ENCODE measurements at regions not wholly inside any gene's neighbourhood (a gene's known extent, or its start where the extent isn't known, plus 50 kb on each side); places are given as distances from the start of the nearest gene placed in this dataset.
"Not testable (repeated sequence)": the region's sequence is repeated elsewhere in the genome, so short reads cannot be mapped to it uniquely, and the experiment has no call there.

DNA sequence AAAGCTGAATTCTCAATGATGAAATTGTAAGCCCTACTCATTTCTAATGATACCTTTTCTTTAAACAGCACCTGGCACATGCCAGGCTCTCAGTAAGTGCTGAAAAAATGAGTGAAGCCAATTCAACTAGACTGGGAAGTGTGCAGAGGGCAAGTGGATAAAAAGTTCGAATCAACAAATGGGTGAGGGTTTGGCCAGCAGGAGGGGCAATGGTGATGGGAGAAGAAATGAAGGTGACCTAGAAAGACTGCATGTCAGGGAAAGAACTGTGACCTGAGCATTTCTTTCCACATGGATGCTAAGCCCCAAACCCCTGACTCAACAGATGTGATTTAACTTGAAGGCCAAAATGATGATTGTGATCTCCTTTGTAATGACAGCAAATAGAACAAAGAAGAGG, 54.6 kb downstream of the DKK1 start:
- DNase-seq (ENCODE audit: low read depth), result no peak

DNA sequence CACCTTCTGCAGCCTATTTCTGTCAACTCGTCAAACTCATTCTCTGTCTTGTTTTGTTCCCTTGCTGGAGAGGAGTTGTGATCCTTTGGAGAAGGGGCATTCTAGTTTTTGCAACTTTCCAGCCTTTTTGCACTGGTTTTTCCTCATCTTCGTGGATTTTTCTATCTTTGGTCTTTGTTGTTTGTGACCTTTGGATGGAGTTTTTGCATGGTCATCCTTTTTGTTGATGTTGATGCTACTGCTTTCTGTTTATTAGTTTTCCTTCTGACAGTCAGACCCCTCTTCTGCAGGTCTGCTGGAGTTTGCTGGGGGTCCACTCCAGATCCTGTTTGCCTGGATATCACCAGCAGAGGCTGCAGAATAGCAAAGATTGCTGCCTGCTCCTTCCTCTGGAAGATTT, 60.1 kb downstream of the DKK1 start:
- not testable (repeated sequence) for DNase-seq (ENCODE audit: low read depth)

- no peak for DNase-seq (ENCODE audit: low read depth)
Observed at GRCh38 chr10:52376694-52377354, 62.7 kb downstream of the DKK1 start.

DNA sequence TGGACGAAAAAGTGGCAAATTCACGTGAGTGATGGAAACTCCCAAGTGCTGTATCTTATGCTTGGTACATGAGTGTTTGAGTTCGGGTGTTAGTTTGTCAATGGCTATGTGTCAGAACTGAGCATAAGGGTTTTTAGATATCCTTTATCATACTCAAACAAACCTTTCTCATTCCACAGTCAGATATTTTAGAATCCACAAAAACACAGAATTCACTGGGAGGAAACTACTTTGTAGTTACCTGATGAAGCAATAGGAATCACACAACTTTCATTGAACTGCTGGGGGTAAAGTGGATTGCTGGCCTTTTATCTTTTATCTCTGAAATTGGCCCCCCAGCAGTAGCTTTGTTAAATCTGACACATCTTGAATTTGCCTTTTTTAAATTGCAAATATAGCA, 64.0 kb downstream of the DKK1 start:
- DNase-seq (ENCODE audit: low read depth), result no peak

DNA sequence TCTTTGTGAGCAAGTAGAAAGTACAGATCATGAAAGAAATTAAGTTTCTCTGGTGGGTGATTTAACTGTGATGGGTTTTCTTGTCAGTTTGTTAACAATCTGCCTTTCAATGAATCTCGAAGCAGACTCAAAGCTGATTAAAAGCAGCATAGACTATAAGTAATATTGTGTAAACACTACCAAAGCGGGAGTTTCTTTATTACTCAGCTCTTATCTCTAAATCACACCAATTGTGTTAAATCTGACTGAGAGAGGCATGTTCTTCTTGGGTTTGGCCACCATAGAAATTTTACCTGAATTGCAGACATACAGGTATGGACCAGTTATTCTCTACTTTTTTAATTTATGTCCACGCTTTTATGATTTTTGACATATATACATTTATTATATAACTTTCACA, 65.2 kb downstream of the DKK1 start:
- DNase-seq (ENCODE audit: low read depth), result no peak

DNA sequence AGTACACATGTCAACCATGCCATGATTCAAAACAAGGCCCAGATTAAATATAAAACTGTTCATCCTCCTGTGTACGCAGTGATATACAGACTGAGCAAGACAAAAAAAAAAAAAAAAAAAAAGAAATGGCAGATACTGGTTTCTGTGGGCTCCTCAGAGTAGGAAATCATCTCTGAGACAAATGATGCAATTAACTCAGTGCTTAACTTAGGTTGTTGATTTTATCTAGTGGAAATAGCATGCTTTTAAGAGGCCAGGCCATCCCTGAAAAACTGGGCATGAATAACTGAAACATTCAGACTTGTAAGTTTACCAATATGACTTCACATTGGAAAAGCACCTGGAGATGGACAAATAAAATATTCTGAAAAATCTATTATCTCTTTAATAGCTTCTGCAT, 69.0 kb downstream of the DKK1 start:
- DNase-seq (ENCODE audit: low read depth), result no peak

GRCh38 chr10:52387744-52388143, 73.7 kb downstream of the DKK1 start:
- DNase-seq (ENCODE audit: low read depth), result no peak

DNA sequence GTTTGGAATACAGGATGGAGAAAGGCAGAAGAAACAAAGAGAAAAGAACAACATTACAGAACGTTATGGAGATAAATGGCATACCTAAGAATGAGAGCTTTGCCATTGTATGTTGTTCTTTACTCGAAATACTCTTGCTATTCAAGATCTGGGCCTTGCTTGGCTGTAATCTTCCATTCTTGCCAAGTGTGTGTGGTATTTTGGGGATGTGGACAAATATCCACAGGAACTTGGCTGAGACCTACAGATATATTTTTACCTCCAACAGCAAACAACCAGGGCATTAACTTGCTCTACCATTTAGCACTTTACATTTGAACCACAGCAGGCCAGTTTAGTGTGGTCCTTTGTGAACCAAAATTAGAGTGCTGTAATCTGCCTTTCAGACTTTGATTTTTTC, 76.3 kb downstream of the DKK1 start:
- no peak for DNase-seq (ENCODE audit: low read depth)

DNA sequence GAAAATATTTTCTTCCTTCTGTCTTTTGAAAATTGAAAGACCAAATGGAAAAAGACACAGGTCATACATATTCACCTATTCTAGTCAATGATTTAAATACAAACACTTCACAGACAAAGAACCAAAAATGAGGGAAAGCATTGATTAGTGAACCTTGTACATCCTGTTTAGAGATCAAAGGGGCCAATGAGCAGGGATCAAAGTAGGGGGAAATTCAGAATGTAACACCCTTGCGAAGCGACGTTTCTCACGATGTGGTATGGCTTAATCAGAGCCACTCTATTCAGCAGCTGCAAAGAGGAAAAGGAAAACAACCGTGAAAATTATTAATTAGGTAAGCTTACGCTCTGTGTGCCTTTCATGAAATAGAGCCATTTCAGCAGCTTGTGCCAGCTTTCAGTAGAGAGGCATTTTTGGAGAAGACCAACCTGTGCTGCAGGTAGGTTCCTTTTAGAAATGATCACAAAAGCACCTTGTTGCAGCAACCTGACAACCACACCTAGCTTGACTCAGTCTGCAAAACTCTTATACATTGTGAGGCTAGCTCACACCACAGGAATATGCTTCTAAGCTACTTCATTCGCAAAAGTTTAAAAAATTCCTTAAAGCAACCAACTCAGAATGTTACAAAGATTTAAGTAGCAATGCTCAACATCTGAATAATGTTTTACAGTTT, 78.0 kb downstream of the DKK1 start:
- DNase-seq (ENCODE audit: low read depth), result no peak

- DNase-seq (ENCODE audit: low read depth), result no peak
Observed at GRCh38 chr10:52394246-52394645, 80.2 kb downstream of the DKK1 start.

GRCh38 chr10:52400562-52400961, 86.5 kb downstream of the DKK1 start:
- no peak for DNase-seq (ENCODE audit: low read depth)

DNA sequence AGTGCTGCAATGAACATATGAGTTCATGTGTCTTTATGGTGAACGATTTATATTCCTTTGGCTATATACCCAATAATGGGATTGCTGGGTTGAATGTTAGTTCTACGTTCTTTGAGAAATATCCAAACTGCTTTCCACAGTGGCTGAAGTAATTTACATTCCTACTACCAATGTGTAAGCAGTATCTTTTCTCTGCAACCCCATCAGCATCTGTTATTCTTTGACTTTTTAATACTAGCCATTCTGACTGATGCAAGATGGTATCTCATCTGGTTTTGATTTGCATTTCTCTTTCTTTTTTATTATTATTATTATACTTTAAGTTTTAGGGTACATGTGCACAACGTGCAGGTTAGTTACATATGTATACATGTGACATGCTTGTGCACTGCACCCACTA, 89.7 kb downstream of the DKK1 start:
- not testable (repeated sequence) for DNase-seq (ENCODE audit: low read depth)

- DNase-seq (ENCODE audit: low read depth), result no peak
Observed at GRCh38 chr10:52409195-52409594, 95.1 kb downstream of the DKK1 start.

DNA sequence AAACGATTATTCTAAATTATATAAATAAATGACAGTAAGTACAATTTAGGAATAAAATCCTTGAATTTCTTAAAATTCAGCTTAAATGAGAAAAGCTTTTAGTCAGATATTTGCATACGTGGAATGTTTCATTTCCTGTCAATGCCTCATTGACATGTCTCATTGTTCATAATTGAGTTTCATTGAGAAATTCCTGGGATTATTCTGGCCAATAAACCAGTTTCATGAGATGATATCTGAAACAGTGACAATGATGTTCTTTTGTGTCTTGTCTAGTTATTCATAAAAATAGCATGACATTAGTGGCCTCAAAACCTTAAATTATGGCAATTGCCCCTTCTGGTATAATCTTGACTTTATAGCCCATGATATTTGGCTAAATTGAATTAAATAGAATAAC, 95.8 kb downstream of the DKK1 start:
- DNase-seq (ENCODE audit: low read depth), result no peak

GRCh38 chr10:52410916-52411315, 96.8 kb downstream of the DKK1 start:
- no peak for DNase-seq (ENCODE audit: low read depth)

GRCh38 chr10:52419281-52419680, 105.2 kb downstream of the DKK1 start:
- no peak for DNase-seq (ENCODE audit: low read depth)

GRCh38 chr10:52420656-52421055, 106.6 kb downstream of the DKK1 start:
- no peak for DNase-seq (ENCODE audit: low read depth)

DNA sequence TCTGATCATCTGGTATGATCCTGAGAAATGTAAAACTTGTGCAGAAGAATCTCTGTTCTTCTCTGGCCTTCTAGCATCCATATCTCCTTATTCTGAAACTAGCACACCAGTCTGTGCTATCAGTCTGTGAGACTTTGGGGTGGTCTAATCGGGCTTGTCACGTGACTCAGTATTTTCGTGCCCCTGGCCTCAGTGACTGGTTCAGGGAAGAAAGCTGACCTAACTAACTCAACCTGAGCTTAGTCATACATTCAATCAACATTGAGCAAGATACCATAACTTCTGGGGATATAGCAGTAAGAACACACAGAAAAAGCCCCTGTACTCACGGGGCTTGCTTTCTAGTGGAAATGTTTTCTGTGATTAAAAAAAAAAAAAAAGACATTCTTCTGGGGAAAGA, 109.3 kb downstream of the DKK1 start:
- DNase-seq (ENCODE audit: low read depth), result no peak

DNA sequence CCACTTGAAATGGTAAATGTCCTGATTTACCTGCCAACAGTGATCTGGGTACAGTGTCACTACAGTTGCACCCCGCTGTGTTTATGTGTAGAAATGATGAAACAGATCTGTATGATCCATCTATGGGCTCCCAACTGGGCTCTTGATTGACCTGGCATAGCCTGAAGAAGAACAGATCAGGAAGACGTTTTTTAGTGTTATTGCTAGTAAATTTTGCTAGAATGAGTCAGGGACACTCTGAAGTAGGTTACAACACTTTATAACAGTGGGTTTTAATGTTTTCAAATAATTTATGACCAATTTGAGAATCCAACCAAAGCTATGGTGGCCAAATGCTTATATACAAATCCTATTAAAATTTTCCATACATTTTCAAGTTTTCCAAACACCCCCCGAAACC, 110.3 kb downstream of the DKK1 start:
- DNase-seq (ENCODE audit: low read depth), result no peak

GRCh38 chr10:52434734-52435133, 120.7 kb downstream of the DKK1 start:
- no peak for DNase-seq (ENCODE audit: low read depth)

DNA sequence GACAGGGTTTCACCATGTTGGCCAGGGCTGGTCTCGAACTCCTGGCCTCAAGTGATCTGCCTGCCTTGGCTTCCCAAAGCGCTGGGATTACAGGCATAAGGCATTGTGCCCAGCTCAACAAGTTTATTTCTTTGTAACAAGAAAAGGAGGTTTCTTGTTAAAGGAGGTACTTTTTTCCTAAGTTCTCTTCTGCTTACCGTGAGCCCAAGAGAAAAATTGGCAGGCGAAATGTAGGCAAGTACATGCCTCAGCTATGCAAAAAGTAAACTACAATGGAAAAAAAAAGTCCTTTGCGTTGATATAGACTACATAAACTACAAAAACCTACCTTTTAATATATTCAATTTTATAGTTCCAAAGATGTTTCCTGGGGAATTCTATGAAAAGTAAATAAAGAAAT, 122.6 kb downstream of the DKK1 start:
- no peak for DNase-seq (ENCODE audit: low read depth)

DNA sequence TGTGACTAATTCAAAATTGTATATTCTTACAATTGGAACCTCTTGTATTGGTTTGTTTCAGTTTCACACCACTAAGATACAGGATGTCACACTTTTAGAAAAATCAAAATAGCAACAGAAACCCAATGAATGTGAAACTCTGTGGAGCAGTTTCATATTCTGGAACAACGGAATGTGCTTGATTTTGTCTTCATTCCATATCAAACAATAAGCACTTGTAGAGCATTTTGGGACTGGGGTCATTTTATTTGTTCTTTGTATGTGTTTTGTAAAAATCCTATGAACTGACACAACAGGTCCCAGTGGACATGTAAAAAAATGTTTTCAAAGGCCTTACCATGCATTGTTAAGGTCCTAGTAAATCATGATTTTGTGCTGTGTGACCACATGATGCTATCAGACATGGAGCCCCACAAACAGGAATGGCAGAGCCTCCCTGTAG, 123.1 kb downstream of the DKK1 start:
- DNase-seq (ENCODE audit: low read depth), result no peak

- no peak for DNase-seq (ENCODE audit: low read depth)
Observed at GRCh38 chr10:52438119-52438518, 124.0 kb downstream of the DKK1 start.

Data from HS-27A (cell line).